KOPT-K1 (cell line): ENCODE measurements at regions not wholly inside any gene's neighbourhood (a gene's known extent, or its start where the extent isn't known, plus 50 kb on each side); places are given as distances from the start of the nearest gene placed in this dataset.

Experiments
- H3K27ac ChIP-seq: fragments of 200-600 bp; sonication (generic); 2 replicates; pipeline ENCODE4 v1.5.1; 2016; ENCODE audit warnings: antibody characterized with exemption, mild to moderate bottlenecking, low read depth, low read length; ENCODE audit not compliant: poor library complexity, severe bottlenecking
- H3K36me3 ChIP-seq: fragments of 200-600 bp; sonication (generic); 2 replicates; pipeline ENCODE4 v1.5.1; 2017; ENCODE audit warnings: antibody characterized with exemption, mild to moderate bottlenecking, low read length, moderate library complexity; ENCODE audit not compliant: insufficient read depth
- H3K9me3 ChIP-seq: fragments of 200-600 bp; sonication (generic); 2 replicates; pipeline ENCODE4 v1.5.1; 2017; ENCODE audit warnings: antibody characterized with exemption, low read length, mild to moderate bottlenecking; ENCODE audit not compliant: insufficient read depth, poor library complexity, severe bottlenecking

- H3K36me3 ChIP-seq, result no peaks in the 10 kb centered on the region
Measured at GRCh38 chr12:24270965-24271364, 321.5 kb upstream of the SOX5 start.

GRCh38 chr12:24270464-24270863 is 321.0 kb upstream of the SOX5 start:
- no peak overlapping the region for H3K27ac ChIP-seq
- no peaks in the 10 kb centered on the region for H3K9me3 ChIP-seq
- H3K36me3 ChIP-seq, result no peaks in the 10 kb centered on the region

More at GRCh38 chr12:24270965-24271364, 321.5 kb upstream of the SOX5 start:
- H3K9me3 ChIP-seq, result no peaks in the 10 kb centered on the region
- no peak overlapping the region for H3K27ac ChIP-seq

GRCh38 chr12:24268663-24269186 is 319.3 kb upstream of the SOX5 start:
- Histone ChIP-seq H3K36me3 (no peaks in the 10 kb centered on the region), H3K27ac (no peak overlapping the region), H3K9me3 (no peaks in the 10 kb centered on the region)

GRCh38 chr12:24266982-24267381 is 317.5 kb upstream of the SOX5 start:
- no peaks in the 10 kb centered on the region for H3K36me3 ChIP-seq
- H3K9me3 ChIP-seq, result no peaks in the 10 kb centered on the region
- H3K27ac ChIP-seq, result no peak overlapping the region

- H3K36me3 ChIP-seq, result no peaks in the 10 kb centered on the region
- H3K9me3 ChIP-seq, result no peaks in the 10 kb centered on the region
- H3K27ac ChIP-seq, result no peak overlapping the region
Measured at GRCh38 chr12:24256684-24257083, 307.2 kb upstream of the SOX5 start.

GRCh38 chr12:24255920-24256665 is 306.6 kb upstream of the SOX5 start:
- no peaks in the 10 kb centered on the region for H3K9me3 ChIP-seq
- H3K36me3 ChIP-seq, result no peaks in the 10 kb centered on the region
- no peak overlapping the region for H3K27ac ChIP-seq

- Histone ChIP-seq H3K9me3 (no peaks in the 10 kb centered on the region), H3K36me3 (no peaks in the 10 kb centered on the region), H3K27ac (no peak overlapping the region)
Measured at GRCh38 chr12:24252602-24253001, 303.1 kb upstream of the SOX5 start.

GRCh38 chr12:24246934-24247333 is 297.5 kb upstream of the SOX5 start:
- H3K9me3 ChIP-seq, result no peaks in the 10 kb centered on the region
- H3K36me3 ChIP-seq, result no peaks in the 10 kb centered on the region
- no peak overlapping the region for H3K27ac ChIP-seq

GRCh38 chr12:24246376-24246775 is 296.9 kb upstream of the SOX5 start:
- H3K36me3 ChIP-seq, result no peaks in the 10 kb centered on the region
- H3K27ac ChIP-seq, result no peak overlapping the region

GRCh38 chr12:24244801-24245200 is 295.3 kb upstream of the SOX5 start:
- Histone ChIP-seq H3K9me3 (no peaks in the 10 kb centered on the region), H3K27ac (no peak overlapping the region), H3K36me3 (no peaks in the 10 kb centered on the region)

More at GRCh38 chr12:24246376-24246775, 296.9 kb upstream of the SOX5 start:
- no peaks in the 10 kb centered on the region for H3K9me3 ChIP-seq

- H3K9me3 ChIP-seq, result no peaks in the 10 kb centered on the region
- no peak overlapping the region for H3K27ac ChIP-seq
Measured at GRCh38 chr12:24244231-24244630, 294.8 kb upstream of the SOX5 start.

GRCh38 chr12:24240707-24241106 is 291.2 kb upstream of the SOX5 start:
- no peaks in the 10 kb centered on the region for H3K9me3 ChIP-seq
- no peaks in the 10 kb centered on the region for H3K36me3 ChIP-seq
- no peak overlapping the region for H3K27ac ChIP-seq

More at GRCh38 chr12:24244231-24244630, 294.8 kb upstream of the SOX5 start:
- no peaks in the 10 kb centered on the region for H3K36me3 ChIP-seq

GRCh38 chr12:24233519-24234246 is 284.2 kb upstream of the SOX5 start:
- no peaks in the 10 kb centered on the region for H3K36me3 ChIP-seq
- no peaks in the 10 kb centered on the region for H3K9me3 ChIP-seq
- H3K27ac ChIP-seq, result no peak overlapping the region

GRCh38 chr12:24232531-24232930 is 283.1 kb upstream of the SOX5 start:
- H3K36me3 ChIP-seq, result no peaks in the 10 kb centered on the region
- H3K27ac ChIP-seq, result no peak overlapping the region
- H3K9me3 ChIP-seq, result no peaks in the 10 kb centered on the region

GRCh38 chr12:24231298-24231697 is 281.8 kb upstream of the SOX5 start:
- no peaks in the 10 kb centered on the region for H3K9me3 ChIP-seq
- H3K27ac ChIP-seq, result no peak overlapping the region
- H3K36me3 ChIP-seq, result no peaks in the 10 kb centered on the region
